ENCODE measurements at regions not wholly inside any gene's neighbourhood (a gene's known extent, or its start where the extent isn't known, plus 50 kb on each side); places are given as distances from the start of the nearest gene placed in this dataset.

DNA sequence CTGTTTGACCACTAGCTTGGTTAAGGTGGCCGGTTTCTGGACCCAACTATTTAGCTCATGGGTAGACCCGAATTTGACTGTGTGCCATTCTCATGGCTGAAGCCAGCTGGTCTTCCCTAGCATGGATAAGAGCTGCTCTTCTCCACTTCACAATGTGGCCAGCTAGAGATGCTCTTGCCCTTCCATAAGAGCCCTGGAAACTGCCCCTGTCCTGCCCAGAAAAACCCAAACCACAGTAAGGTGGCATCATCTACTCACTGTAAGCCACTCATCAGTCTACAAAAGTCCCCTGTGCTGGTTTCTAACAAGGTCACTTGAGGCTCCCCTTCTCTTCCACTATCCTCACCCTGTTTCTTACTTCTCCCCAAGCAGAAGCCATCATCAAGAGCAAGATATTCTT is 165.1 kb downstream of the HS3ST2 start:
- TF ChIP-seq, protein P1, sequence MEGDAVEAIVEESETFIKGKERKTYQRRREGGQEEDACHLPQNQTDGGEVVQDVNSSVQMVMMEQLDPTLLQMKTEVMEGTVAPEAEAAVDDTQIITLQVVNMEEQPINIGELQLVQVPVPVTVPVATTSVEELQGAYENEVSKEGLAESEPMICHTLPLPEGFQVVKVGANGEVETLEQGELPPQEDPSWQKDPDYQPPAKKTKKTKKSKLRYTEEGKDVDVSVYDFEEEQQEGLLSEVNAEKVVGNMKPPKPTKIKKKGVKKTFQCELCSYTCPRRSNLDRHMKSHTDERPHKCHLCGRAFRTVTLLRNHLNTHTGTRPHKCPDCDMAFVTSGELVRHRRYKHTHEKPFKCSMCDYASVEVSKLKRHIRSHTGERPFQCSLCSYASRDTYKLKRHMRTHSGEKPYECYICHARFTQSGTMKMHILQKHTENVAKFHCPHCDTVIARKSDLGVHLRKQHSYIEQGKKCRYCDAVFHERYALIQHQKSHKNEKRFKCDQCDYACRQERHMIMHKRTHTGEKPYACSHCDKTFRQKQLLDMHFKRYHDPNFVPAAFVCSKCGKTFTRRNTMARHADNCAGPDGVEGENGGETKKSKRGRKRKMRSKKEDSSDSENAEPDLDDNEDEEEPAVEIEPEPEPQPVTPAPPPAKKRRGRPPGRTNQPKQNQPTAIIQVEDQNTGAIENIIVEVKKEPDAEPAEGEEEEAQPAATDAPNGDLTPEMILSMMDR (conservative IDR thresholded peaks at IDR 0.05; ENCODE audit: control insufficient read depth, insufficient read depth, low read depth, low read length): no peak

DNA sequence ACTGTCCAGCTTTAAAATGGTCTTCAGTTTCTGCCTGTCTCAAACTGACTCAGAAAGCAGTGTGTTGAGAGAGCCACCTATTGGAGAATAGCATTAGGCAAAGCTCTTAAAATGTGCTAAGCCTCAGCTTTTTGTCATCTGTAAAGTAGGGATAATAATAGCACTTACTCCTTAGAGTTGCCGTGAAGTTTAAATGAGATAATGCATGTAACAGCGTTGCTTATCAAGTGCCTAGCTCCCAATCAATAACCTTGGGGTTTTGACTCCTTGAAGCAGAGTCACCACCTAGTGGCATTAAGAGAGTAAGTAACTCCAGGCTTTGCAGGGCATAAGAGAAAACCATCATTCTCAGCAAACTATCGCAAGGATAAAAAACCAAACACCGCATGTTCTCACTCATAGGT is 163.3 kb downstream of the HS3ST2 start:
- TF ChIP-seq, protein P1 (conservative IDR thresholded peaks at IDR 0.05; ENCODE audit: control insufficient read depth, insufficient read depth, low read depth, low read length): peak; percentile 22
- DNase-seq (ENCODE audit: low read depth): peak; percentile 4
- no peak overlapping the region for H3K4me3 ChIP-seq (ENCODE audit: control insufficient read depth, low read depth, low read length)

More for the DNA sequence above, 165.1 kb downstream of the HS3ST2 start:
- H3K4me3 ChIP-seq (ENCODE audit: control insufficient read depth, low read depth, low read length): no peak overlapping the region
- no peak for DNase-seq (ENCODE audit: low read depth)

DNA sequence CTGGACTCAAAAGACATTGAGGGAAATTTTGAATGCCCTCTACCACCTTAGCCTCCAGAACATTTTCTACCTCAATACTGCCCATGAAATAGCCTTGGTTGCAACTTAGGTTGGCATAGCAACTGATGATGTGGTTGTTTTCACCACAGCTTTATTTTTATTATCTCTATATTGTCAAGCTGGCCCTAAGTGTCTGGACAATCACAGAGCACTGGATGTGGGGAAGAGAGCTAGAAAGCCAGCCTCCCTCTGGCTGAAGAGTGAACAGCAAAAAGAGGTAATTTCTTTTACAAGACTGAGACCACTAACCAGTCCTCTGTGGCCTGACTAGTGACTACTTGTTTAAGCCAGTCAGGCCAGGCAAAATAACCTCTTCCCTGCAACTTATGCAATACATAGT is 159.6 kb downstream of the HS3ST2 start:
- no peak for DNase-seq (ENCODE audit: low read depth)
- H3K4me3 ChIP-seq (ENCODE audit: control insufficient read depth, low read depth, low read length): no peak overlapping the region
- TF ChIP-seq, protein P1 (conservative IDR thresholded peaks at IDR 0.05; ENCODE audit: control insufficient read depth, insufficient read depth, low read depth, low read length): no peak

DNA sequence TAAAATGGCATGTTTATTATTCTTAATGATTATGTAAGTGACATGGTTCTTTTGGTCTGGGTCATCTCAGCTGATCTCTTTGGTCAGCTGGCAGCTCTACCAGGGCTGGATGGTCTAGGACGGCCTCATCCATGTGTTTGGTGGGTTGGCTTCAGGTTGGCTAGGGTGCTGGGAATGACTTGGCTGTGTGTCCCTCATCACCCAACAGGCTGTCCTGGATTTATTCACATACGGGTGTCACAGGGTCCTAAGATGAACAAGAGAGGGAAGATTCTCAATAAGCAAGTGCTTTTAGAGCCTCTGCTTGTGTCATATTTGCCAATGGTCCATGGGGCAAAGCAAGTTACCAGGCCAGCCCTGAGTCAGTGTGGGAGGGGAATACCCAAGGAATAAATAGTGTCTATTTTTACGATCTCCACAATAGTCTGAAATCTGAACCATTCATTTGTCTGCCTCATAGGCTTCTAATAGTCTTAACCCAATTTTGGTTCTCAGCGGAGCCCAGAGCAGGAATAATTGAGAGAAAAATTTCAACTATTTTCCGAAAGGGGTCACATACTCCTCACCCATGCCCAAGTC is 157.5 kb downstream of the HS3ST2 start:
- no peak overlapping the region for H3K4me3 ChIP-seq (ENCODE audit: control insufficient read depth, low read depth, low read length)
- TF ChIP-seq, protein P1 (conservative IDR thresholded peaks at IDR 0.05; ENCODE audit: control insufficient read depth, insufficient read depth, low read depth, low read length): no peak
- DNase-seq (ENCODE audit: low read depth): no peak

DNA sequence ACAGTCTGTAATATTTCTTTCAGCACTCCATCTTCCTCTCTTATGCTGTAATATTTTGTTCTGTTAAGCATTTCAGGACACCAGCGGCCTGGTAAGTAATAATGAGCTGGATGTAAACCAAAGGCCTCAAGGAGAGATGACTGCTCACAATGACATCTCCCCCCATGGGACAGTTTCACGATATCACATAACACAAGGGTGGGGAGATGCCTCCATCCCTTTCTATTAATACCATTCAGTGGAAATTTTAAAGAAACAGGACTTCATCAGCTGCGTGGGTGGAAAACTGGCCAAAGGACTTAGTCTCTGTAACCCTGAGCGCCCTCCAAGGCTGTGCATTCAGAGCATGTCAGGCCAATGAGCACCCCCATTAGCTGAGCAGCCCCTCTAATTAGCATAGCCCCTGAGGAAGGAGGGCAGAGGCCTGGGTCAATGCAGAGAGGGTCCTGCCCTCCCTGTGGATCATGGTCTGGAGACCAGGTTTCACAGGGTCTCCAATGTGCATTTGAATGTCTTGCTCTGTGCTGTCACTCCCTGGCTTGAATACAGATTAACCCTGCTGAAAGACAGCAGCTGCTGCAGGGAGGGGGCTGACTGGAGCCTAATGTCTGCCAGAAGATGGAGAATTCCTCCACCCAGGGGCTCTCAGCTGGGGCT is 156.4 kb downstream of the HS3ST2 start:
- no peak for DNase-seq (ENCODE audit: low read depth)
- no peak overlapping the region for H3K4me3 ChIP-seq (ENCODE audit: control insufficient read depth, low read depth, low read length)
- TF ChIP-seq, protein P1 (conservative IDR thresholded peaks at IDR 0.05; ENCODE audit: control insufficient read depth, insufficient read depth, low read depth, low read length): no peak

DNA sequence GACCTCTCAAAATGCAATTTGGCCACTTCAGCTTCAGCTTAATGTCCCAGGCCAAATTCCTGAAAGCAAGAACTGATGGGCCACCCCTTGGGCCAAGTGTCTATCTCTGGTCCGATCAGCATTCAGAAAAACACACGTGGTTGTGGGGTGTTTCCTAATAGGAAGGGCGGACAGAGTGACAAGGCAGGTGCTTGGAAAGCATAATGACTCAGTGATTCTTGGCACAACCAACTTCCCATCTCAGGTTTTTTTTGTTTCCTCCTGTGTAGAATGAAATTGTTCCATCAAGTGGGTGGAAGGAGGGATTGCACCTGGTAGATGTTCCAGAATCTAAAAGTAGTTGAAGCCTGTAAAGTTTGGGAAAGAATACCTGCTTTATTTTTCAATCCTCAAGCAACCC is 155.6 kb downstream of the HS3ST2 start:
- H3K4me3 ChIP-seq (ENCODE audit: control insufficient read depth, low read depth, low read length): no peak overlapping the region
- DNase-seq (ENCODE audit: low read depth): no peak
- TF ChIP-seq, protein P1 (conservative IDR thresholded peaks at IDR 0.05; ENCODE audit: control insufficient read depth, insufficient read depth, low read depth, low read length): no peak

Data from fibroblast of mammary gland (primary cell).